22Rv1 (cell line): ENCODE measurements at regions not wholly inside any gene's neighbourhood (a gene's known extent, or its start where the extent isn't known, plus 50 kb on each side); places are given as distances from the start of the nearest gene placed in this dataset.

ENCODE experiments used
- H3K27ac ChIP-seq: fragments of 450-650 bp; 2 replicates; pipeline ENCODE4 v1.5.1; 2017
- ZFX ChIP-seq: fragments of 450-650 bp; IDR thresholded peaks from 2 replicates; pipeline ENCODE4 v1.6.1; 2017; ENCODE audit warnings: antibody characterized with exemption, borderline replicate concordance
- TF ChIP-seq, protein P1 (sequence below): fragments of 450-650 bp; IDR thresholded peaks from 2 replicates; pipeline ENCODE4 v1.5.1; 2017; ENCODE audit warnings: mild to moderate bottlenecking

DNA sequence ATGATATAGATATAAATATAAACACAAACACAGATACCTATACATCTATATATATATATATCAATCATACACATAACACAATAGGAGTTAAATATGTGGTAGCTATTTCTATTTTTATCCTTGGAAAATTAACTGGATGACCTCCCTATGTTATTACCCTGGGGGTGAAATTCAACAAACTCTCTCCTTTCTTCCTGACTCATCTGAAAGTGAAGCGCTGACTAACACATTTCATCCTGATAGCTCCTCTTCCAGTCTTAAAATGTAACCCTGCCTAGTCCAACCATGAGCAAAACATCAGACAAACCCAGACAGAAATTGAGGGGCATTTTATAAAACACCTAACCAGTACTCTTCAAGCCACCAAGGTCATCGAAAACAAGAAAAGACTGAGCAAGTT, 220.6 kb upstream of the ISX start:
- TF ChIP-seq, protein P1, sequence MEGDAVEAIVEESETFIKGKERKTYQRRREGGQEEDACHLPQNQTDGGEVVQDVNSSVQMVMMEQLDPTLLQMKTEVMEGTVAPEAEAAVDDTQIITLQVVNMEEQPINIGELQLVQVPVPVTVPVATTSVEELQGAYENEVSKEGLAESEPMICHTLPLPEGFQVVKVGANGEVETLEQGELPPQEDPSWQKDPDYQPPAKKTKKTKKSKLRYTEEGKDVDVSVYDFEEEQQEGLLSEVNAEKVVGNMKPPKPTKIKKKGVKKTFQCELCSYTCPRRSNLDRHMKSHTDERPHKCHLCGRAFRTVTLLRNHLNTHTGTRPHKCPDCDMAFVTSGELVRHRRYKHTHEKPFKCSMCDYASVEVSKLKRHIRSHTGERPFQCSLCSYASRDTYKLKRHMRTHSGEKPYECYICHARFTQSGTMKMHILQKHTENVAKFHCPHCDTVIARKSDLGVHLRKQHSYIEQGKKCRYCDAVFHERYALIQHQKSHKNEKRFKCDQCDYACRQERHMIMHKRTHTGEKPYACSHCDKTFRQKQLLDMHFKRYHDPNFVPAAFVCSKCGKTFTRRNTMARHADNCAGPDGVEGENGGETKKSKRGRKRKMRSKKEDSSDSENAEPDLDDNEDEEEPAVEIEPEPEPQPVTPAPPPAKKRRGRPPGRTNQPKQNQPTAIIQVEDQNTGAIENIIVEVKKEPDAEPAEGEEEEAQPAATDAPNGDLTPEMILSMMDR, result no peak
- TF ChIP-seq ZFX, result no peak
- no peak overlapping the region for H3K27ac ChIP-seq

DNA sequence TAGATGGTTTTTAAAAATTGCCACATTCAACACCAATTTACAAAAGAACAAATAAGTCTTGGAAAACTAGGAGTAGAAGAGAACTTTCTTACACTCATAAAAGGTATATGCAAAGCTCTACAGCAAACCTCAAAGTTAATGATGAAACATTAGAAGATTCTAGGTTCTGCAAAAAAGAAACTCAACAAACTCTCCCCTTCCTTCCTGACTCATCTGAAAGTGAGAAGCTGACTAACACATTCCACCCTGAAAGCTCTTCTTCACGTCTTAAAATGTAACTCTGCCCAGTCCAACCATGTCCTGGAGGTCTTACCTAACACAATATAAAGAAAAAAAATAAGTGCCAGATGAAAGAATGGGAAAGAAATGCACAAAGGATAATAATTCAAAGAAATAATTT, 218.9 kb upstream of the ISX start:
- TF ChIP-seq ZFX, result no peak
- TF ChIP-seq, protein P1, result no peak
- no peak overlapping the region for H3K27ac ChIP-seq

DNA sequence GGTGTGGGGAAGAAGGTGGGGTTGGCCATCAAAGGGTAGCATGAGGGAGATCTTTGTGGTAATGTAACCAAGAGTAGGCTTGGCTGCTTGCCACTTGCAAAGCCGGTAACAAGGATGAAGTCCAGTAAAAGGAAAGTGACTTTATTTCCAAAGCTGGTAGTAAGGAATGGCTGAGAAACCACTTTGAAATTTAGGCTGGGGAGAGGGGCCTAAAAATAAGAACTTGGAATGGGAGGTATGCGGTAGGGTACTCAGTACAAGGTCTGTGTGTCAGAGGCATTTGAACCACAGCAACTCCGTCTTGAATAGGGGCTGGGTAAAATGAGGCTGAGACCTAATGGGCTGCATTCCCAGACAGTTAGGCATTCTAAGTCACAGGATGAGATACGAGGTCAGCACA, 216.0 kb upstream of the ISX start:
- no peak overlapping the region for H3K27ac ChIP-seq
- TF ChIP-seq ZFX, result no peak
- TF ChIP-seq, protein P1, result no peak

DNA sequence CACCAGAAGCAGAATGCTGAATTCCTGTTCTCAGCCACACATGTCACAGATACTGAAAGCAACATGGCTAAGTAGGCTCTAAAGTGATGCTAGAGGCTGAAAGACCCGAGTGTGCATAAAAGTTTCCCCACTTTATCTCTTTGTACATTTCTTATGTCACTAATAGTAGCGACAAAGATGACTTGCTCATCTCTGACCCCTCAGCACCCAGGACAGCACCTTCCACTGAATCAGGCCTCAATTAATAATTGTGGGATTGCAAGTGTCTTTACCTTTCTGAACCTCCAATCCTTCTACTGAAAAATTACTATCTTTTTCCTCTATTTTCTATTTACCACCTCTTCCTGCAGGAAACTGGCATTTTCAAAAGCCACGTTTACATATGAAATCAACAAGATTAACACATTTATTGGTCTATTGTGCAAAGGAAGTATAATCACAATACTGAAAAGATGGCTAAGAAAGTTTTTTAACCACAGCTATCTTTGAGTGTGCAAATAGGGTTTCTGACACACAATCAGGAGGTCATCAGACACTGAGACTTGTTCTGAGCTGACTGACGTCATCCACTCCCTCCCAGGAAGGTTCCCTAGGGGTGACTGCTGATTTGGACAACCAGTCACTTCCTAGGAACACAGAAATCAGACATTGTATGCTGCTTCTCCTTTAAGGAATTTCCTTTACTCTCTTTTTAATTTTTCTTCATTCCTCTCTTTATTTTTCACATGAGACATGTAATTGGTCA, 213.9 kb upstream of the ISX start:
- no peak for TF ChIP-seq ZFX
- TF ChIP-seq, protein P1, result no peak
- H3K27ac ChIP-seq, result no peak overlapping the region

DNA sequence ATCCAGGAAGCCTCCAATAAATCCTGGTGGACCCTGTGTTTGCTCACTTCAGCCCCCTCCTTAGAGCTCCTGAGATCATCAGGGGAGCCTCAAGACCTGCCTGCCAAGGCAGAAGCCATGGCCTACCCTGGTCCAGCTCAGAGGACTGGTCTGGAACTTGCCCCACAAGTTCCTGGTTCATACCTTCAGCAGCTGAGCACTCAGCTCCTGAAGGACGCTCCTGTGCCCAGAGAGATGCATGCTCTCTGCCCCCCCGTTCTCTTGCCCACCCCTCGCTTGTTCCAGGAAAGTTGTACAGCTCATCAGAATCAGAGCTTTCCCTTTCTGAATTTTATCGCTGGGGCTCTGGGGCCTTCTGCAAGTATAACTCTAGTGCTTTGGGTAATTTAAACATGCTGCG, 210.5 kb upstream of the ISX start:
- H3K27ac ChIP-seq, result no peak overlapping the region
- TF ChIP-seq, protein P1, result no peak
- TF ChIP-seq ZFX, result no peak

DNA sequence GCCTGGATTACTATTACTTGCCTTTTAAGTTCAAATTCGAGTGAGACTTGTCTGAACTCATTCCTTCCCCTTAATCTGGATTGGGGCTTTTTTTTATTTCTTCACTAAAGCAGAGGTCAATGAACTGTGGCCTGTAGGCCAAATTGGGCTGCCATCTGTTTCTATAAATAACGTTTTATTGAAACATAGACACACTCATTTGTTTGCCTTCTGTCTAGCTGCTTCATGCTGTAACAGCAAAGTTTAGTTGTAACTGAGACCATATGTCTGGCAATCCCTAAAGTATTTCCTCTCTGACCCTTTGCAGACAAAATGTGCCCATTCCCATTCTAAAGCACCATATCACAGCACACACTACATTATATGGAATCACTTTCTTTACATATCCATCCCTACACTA, 207.9 kb upstream of the ISX start:
- H3K27ac ChIP-seq, result no peak overlapping the region
- TF ChIP-seq ZFX, result no peak
- TF ChIP-seq, protein P1, result no peak

DNA sequence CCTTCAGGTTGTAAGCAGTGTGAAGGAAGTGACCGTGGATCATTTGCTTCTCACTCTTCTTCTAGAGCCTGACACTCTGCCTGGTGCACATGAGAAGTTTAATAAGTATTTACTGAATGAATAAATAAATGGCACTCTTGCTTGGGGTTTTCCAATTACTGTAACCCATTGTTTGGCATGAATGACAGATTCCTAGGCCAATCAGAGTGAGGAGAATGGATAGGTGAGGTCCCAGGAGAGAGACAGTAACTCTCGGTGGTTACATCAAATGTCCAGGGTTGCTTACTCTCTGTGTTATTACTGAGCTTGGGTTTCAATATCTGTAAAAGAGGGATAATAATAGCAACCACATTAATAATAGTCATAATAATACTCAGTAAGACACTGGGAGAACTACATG, 204.2 kb upstream of the ISX start:
- H3K27ac ChIP-seq, result no peak overlapping the region
- TF ChIP-seq ZFX, result no peak
- TF ChIP-seq, protein P1, result no peak
